OCI-LY1 (cell line): ENCODE measurements at regions not wholly inside any gene's neighbourhood (a gene's known extent, or its start where the extent isn't known, plus 50 kb on each side); places are given as distances from the start of the nearest gene placed in this dataset.

ENCODE experiments used
- CTCF ChIP-seq: fragments of 200-600 bp; sonication (generic), shearing (Covaris generic); IDR thresholded peaks from 2 replicates; pipeline ENCODE4 v1.5.1; 2017; ENCODE audit warnings: mild to moderate bottlenecking, antibody characterized with exemption, low read length, moderate library complexity, mixed read lengths
- EZH2 ChIP-seq: fragments of 200-600 bp; sonication (generic), shearing (Covaris generic); IDR thresholded peaks from 2 replicates; pipeline ENCODE4 v1.8.0; 2017; ENCODE audit warnings: borderline replicate concordance, mixed run types, mild to moderate bottlenecking, antibody characterized with exemption, low read length, moderate library complexity, mixed read lengths

GRCh38 chr2:176518823-176519222 is 249.6 kb downstream of the MTX2 start:
- TF ChIP-seq CTCF (no peak), EZH2 (no peak)
